Right lung (tissue), 2 donors: ENCODE measurements at regions not wholly inside any gene's neighbourhood (a gene's known extent, or its start where the extent isn't known, plus 50 kb on each side); places are given as distances from the start of the nearest gene placed in this dataset.
"Not testable (repeated sequence)": the region's sequence is repeated elsewhere in the genome, so short reads cannot be mapped to it uniquely, and the experiment has no call there.

Experiments
- DNase-seq, 2 donors: peaks; one replicate each; pipeline ENCODE4 v3.0.0-alpha.2; 2013

GRCh38 chr9:94033383-94033782 is 50.9 kb upstream of the PTPDC1 start:
- no peak for DNase-seq

GRCh38 chr9:94031946-94032345 is 52.3 kb upstream of the PTPDC1 start:
- no peak for DNase-seq

GRCh38 chr9:94031380-94031779 is 52.9 kb upstream of the PTPDC1 start:
- no peak for DNase-seq

GRCh38 chr9:94030318-94031179 is 53.7 kb upstream of the PTPDC1 start:
- DNase-seq: peak; percentile 90 to 92

GRCh38 chr9:94029932-94030317 is 54.3 kb upstream of the PTPDC1 start:
- no peak for DNase-seq

- DNase-seq: no peak
Measured at GRCh38 chr9:94026816-94027215, 57.4 kb upstream of the PTPDC1 start.

- not testable (repeated sequence) for DNase-seq
Measured at GRCh38 chr9:94022476-94022875, 61.8 kb upstream of the PTPDC1 start.

GRCh38 chr9:94020836-94021235 is 63.4 kb upstream of the PTPDC1 start:
- not testable (repeated sequence) for DNase-seq

- peak in 1 of 2 donors; percentile 54 for DNase-seq
Measured at GRCh38 chr9:94018628-94019027, 63.5 kb upstream of the BARX1 start.

- DNase-seq: peak in 1 of 2 donors; percentile 30
Measured at GRCh38 chr9:94017939-94018531, 62.9 kb upstream of the BARX1 start.

- DNase-seq: no peak
Measured at GRCh38 chr9:94016744-94017143, 61.6 kb upstream of the BARX1 start.

- DNase-seq: no peak
Measured at GRCh38 chr9:94014920-94015319, 59.8 kb upstream of the BARX1 start.

- no peak for DNase-seq
Measured at GRCh38 chr9:94014066-94014654, 59.0 kb upstream of the BARX1 start.

- no peak for DNase-seq
Measured at GRCh38 chr9:94010980-94011533, 55.9 kb upstream of the BARX1 start.

- no peak for DNase-seq
Measured at GRCh38 chr9:94005272-94005901, 50.2 kb upstream of the BARX1 start.
